HG03354 (cell line): ENCODE measurements at regions not wholly inside any gene's neighbourhood (a gene's known extent, or its start where the extent isn't known, plus 50 kb on each side); places are given as distances from the start of the nearest gene placed in this dataset.

Experiments
- ATAC-seq: cut with Tn5 transposase; IDR thresholded peaks from one replicate; pipeline ENCODE4 v1.9.1; 2021; ENCODE audit warnings: mild to moderate bottlenecking; ENCODE audit not compliant: unreplicated experiment, poor library complexity, severe bottlenecking

DNA sequence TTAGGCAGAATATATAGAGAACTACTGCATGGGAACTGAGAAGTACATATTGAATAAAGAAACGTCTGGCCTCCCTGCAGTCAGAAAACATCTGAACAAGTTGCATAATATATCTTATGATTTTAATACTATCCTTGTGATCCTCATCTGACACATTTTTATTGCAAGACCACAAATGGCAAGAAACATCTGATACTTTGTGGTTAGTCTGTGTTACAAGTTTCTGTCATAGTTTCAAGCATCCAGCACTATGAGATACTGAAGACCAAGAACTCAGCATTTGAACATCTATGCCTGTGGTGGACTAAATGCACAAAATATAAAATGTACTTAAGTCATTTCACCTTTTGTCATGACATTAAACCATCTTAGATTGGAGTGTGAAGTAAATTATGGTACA is 1175.8 kb upstream of the MIR17HG start:
- no peak for ATAC-seq

DNA sequence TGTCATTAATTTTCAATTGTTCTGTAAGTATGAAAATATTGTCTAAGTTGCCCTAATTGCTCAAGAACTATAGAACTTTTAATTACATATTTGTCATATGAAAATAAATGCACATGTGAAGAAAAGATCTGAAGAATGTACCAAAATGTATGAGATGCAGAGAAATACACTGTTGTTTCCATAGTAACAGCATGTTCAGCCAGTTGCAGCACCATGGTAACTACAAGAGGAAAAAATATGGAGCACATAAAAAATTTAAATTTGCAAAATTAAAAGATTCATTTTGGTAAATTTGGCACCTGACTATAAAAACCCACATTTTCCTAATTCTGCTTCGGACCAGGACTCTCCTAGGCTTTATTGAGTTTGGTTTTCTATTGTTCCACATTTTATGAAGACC is 1170.0 kb upstream of the MIR17HG start:
- no peak for ATAC-seq

DNA sequence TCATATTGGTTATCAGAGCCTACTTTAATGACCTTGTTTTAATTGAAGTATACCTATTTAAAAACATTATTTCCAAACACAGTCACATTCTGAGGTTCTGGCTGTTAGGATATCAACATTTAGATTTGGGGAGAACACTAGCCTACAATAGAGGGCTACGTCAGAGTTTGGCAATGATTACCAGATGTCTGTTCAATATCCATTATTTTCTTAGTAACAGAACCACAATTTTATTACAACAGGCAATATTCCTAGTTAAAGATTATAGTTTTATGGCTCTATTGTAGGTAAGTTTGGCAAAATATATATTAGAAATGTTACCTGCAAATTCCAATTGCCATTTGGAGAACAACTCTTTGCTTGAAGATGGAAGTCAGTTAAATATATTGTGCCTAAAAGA is 1163.1 kb upstream of the MIR17HG start:
- no peak for ATAC-seq

DNA sequence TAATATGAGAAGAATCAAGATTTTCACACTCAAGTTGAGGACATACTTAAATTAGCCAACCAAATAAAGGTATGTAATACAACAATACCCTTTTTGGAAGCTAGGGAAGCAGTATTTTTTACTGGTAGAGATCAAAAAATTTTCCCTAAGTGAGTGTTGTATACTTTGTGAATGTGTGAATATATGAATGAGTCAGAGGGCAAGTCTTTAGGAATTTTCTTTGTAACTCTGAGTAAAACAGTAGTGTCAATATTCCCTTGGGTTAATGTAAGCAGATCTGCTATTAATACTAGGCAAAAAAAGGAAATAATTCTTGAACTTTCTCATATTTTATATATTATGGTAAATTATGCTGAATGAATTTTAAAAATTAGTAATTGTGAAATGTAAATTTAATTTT is 1161.8 kb upstream of the MIR17HG start:
- ATAC-seq = no peak

DNA sequence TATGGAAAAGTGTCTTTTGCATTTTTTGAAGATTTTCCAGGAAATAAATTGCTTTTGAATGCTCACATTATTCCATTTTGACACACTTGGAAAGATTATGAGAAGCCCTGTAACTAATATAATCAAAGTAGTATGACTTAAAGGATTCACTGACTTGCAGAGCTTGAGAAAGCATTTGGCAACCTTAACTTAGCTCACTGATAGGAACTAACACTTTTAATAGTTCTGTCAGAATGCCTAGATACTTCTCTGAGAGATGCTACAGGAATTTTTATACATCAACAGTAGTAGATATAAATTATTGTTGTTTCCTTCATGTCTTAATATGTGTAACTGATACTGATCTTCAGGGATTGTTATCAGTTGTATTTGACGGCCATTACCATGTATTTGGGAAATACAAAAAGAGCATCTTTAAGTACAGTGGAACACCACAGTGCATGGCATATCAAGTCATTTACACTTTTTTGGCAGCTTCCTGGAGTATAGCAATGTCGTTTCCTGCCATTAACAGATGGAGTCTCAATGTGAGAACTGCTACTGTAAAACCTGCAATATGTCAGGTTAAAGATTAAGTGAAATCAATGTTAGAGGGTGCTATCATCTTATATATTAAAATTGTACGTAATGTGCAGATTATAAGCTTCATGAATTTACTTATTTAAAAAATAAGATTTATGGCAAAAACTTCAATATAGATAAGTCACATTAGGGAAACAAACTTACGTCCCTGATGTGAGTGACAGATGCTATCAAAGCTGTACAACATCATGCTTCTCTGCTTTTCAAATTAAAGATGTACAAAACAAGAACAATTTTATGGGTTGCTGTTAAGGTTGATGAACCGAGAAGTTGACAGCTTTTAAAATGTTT is 1159.8 kb upstream of the MIR17HG start:
- no peak for ATAC-seq

DNA sequence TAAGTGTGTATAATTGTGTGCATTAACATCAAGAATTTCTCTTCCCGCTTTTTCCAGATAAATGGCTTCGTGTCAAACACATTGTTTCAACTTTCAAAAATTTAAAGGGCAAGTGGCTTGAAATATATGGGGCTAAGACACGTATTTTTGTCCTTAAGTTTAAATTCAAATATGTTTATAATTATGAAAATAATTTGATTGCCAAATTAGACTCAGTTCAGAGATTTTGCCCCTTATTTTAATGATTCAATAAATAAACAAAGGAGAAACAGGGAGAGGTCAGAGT is 1159.2 kb upstream of the MIR17HG start:
- no peak for ATAC-seq

DNA sequence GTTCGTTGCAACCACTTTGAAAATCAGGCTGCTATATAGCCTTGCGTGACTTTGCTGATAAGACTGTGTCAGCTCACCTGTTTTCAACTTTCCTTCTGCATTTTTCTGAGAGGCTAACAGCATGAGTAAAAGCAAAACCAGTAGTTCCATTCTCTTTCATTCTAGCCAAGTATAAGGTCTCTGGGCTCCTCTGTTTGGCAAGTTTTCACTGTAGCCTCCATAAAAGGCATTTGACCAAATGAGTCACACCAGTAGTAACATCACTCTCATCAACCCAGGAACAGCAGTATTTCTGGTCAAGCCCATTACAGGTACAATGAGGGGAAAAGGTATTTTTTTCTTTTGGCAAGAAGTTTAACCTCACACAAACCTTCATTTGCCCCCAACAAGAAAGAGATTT is 1149.8 kb upstream of the MIR17HG start:
- no peak for ATAC-seq

DNA sequence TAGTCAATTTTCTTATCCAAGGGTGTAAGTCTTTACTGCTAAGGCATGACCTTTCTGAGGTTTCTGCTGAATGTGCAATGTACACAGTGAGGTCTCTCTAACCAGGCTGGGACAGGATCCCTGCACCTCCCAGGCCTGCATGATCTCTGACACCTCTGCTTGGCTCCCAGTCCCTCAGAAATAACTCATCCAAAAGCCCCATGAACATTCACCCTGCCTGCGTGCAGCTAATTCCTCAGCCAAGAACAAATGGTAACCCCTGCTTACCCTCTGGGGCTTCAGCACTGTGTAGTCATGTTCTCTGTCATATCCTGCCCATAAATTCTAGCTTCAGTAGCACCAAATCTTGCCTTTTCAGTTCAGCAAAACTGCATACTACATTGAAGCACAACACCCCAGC is 1146.3 kb upstream of the MIR17HG start:
- ATAC-seq = no peak

DNA sequence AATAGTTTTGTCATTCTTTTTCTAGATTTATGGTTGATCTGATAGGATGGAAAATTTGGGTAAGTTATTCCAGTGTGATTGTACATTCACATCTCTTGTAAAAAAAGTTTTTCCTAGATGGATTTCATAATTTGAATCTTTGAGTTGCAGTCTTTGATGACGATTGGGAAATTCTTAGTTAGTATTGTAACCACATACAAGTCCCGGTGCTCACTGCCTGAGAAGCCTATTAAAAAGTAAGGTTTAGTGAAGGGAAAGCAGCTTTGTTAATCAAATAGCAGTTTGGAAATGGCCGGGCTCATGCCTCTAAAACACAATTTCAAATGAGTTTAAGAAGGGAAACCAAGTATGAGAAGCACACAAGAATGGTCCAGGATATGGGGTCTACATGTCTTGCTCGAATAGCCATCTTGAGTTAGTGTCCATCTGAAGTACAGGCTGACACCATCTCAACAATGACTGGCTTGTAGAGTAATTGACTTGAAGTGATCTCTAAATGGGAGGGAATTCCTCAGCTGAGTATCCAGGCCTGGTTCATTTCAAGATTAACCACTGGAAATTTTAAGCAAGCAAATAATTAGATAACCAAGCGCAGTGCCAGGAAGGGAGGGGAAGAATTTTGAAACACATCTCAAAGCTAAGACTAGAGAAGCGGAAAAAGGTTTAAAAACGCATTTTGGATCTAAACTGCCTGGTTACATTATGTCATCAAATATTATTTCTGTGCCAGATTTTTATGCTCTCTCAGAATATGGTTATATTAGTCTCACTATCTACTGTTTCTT is 1145.6 kb upstream of the MIR17HG start:
- ATAC-seq = no peak

DNA sequence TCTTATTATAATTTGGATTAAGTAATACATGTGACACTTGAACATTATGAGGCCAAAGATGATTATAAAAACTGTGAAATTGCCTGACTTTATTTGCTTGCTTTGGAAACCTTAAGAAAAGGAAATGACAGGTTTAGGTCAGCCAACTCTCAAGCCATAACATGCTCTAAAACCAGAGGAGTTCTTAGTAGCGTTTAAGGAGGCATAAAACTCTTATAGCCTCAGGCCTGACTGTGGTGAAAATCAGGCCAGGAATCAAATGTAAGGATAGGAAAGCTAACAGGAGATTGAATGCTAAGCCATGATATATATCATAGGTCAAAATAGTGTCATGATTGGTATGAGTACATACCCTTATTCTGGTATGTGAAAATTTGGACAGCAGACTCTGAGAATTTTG is 1142.4 kb upstream of the MIR17HG start:
- ATAC-seq = no peak

DNA sequence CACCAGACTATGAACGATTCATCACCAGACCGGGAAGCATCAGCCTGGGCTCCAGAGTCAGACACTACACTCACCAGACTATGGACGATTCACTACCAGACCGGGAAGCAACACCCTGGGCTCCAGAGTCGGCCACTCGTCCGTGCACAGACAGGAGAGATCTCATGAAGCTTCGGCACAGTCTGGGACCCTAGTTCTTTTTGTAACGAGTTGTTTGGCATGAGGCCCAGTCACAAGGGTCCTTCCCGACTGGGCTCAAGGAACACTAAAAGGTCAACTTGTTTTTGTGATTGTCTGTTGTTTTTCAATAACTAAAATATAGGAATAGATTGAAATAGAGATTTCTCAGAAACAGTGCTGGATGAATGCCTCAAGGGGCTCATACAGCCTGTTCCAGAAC is 1141.6 kb upstream of the MIR17HG start:
- no peak for ATAC-seq

DNA sequence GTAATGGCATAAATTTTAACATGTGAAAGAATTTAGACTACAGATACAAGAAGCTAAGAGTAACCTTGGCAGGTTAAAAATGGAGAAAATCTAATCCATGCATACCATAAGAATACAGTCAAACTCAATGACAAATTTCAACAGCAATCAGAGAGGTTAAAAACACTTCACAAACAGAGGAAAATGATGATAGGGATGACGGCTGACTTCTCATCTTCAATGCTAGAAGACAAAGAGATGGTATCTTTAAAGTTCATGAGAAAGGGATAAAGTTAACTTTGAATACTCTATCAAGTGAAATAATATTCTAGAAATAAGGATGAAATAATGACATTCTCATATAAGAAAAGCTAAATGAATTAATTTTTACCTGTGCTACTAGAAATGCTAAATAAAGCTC is 1130.2 kb upstream of the MIR17HG start:
- no peak for ATAC-seq

DNA sequence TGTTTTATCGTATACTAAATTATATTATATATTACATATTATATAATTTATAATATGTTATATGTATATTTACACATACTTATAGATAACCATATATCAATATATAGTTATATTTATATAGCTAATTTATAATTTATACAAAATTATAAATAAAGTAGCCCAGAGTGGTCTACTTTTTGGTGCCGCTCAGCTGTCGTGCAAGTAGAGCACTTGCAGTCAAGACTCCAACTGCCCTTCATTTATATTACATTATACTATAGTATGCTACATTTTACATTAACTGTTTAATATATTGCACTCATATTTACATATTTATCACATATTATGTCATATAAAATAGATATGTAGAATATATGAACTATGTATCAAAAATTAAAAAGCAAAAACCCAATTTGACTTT is 1124.7 kb upstream of the MIR17HG start:
- ATAC-seq = no peak

DNA sequence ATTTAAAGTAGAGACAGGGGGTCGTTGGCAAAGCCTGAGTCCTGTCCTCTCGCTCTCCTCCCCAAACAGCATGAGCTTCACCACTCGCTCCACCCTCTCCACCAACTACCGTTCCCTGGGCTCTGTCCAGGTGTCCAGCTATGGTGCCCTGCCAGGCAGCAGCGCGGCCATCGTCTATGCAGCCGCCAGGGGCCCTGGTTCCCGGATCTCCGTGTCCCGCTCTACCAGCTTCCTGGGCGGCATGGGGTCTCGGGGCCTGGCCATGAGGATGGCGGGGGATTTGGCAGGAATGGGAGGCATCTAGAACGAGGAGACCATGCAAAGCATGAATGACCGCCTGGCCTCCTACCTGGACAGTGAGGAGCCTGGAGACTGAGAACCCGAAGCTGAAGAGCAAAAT is 1117.2 kb upstream of the MIR17HG start:
- no peak for ATAC-seq

DNA sequence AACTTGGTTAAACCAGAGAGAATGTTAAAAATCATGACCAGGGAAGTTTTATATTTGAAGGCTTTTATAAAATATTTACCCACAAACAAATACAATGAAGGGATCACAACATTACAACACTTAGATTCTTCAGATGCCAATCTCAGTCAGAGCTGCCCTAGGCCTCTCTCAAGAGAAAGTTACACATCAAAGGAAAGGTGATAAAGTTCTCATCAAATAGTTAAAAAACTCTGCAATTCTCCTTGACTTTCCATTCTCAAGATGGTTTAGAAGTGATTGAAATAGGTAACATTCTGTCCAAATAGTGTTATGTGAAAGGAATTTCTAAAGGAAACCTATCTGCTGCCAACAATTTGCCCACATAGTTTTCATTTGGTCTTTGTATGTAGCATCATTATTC is 1115.2 kb upstream of the MIR17HG start:
- no peak for ATAC-seq

DNA sequence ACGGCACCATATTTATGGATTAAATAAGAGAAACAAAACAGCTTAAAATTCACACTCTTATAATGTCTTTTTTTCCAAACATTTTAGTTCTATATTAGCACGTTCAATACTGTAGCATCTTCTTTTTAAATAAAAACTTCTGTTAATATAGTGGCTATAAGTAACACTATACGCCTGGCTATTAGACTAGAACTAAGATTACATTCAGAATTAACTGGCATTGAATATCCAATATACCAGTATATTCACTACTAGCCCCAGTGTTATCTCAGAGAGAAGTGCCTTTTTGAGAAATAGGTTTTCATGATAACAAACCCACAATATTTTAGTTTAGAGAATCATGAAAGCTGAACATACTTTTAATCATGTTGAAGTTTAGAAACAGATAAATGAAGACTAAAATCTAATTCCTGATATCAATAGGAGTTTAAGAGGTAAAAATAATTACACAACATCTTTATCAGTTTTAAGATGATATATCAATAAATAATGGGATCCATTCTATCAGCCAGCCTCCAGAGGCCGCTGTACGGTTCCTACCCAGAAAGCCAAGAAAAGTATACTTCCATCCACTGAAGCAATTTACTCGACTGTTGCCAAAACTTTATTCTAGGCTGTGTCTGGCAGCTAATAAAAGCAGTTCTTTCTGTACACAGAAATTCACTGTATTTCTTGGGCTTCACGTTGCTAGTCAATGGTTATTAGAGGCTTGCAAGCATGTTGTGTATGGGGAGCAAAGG is 1113.4 kb upstream of the MIR17HG start:
- ATAC-seq = no peak

DNA sequence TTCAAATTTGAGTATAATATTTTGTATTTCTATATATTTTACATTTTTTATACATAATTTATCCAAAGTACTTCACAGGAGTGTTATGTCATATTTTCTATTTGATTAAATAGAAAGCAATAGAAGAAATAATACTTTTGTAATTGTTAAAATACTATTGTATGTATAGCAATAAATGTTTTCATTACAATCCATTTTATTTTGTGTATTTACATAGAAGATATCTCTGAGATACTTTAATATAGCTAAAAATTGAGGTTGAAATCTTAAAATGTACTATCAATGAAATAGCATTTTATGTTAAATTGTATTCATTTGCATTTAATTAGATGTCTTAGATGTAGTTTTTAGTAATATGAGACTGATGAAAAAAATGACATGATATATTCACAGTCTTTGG is 1109.6 kb upstream of the MIR17HG start:
- ATAC-seq = no peak

DNA sequence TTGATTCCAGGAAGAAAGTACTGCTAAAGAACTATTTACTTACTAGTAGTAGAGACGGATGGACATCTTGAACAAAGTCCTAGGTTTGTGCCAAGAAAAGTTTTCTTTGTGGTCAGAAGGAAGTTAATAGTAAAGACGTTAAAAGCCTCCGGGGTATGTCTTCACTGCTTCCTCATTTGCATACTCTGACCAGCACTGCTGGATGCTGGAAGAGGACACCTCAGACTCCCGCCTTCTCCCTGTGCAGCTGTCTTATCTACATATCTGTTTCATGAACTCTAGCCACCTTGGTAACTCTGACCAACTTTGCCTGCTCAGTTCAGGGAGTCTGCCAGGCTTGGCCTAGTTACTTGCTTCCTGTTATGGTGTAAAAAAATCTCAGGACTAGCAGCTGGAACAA is 1109.1 kb upstream of the MIR17HG start:
- ATAC-seq = no peak

DNA sequence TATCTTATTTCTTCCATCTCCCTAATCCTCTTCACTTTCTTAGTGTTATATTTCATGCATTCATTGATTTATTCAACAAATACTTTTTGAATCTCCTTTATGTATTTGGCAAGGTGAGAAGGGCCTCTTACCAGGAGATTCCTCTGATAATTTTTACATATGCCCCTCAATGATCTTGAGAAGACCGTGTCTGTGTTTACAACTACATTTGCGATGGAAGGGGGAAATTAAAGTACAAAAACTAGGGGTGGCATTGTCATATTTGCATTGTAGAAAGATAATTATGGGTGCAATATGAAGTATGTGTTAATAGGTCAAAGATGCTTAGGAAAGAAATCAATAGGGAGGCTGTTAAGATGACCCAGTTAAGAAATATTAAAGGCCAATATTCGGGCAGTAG is 1108.4 kb upstream of the MIR17HG start:
- no peak for ATAC-seq

DNA sequence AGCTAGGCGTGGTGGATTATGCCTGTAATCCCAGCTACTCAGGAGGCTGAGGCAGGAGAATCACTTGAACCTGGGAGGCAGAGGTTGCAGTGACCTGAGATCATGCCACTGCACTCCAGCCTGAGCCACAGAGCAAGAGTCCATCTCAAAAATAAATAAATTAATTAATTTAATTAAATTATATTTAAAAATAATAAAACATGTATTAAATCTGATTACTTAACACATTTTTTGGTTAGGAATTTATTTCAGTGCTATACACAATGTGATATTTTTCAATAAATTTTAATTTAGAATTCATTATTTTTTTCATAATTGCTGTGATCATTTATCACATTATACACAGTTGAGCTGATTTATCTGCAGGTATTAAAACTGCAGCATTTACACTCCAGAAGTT is 1101.5 kb upstream of the MIR17HG start:
- ATAC-seq = no peak
